Esophagus muscularis mucosa (tissue), 4 donors: ENCODE measurements at regions not wholly inside any gene's neighbourhood (a gene's known extent, or its start where the extent isn't known, plus 50 kb on each side); places are given as distances from the start of the nearest gene placed in this dataset.

Experiments used
- CTCF ChIP-seq, 3 experiments: fragments of 200-600 bp in 2 of 3; fragments of 450-650 bp in 1 of 3; sonication (generic) in 2 of 3; IDR thresholded peaks; one replicate each; pipeline ENCODE4 v1.5.1; 2017 to 2019; ENCODE audit warnings: antibody characterized with exemption in 3 of 3, mild to moderate bottlenecking in 2 of 3, moderate library complexity in 1 of 3
- EP300 ChIP-seq: sonication (generic); formaldehyde crosslinking; IDR thresholded peaks from one replicate; pipeline ENCODE4 v1.6.1; 2017; ENCODE audit warnings: antibody characterized with exemption
- POLR2A ChIP-seq: fragments of 450-650 bp; IDR thresholded peaks from one replicate; pipeline ENCODE4 v1.6.1; 2017; ENCODE audit warnings: antibody characterized with exemption, moderate library complexity, mild to moderate bottlenecking, low read depth
- POLR2AphosphoS5 ChIP-seq, 2 donors: sonication (generic); formaldehyde crosslinking; IDR thresholded peaks; one replicate each; pipeline ENCODE4 v1.6.1; 2017; ENCODE audit warnings: antibody characterized with exemption in 2 of 2

GRCh38 chr11:103659743-103660142 lies 376.7 kb upstream of the DDI1 start:
- TF ChIP-seq CTCF (IDR thresholded peaks at IDR 0.05) = no peak
- no peak for TF ChIP-seq EP300
- no peak for TF ChIP-seq POLR2A
- TF ChIP-seq POLR2AphosphoS5 (IDR thresholded peaks at IDR 0.05) = no peak
